ENCODE measurements at regions not wholly inside any gene's neighbourhood (a gene's known extent, or its start where the extent isn't known, plus 50 kb on each side); places are given as distances from the start of the nearest gene placed in this dataset.

- no peak for TF ChIP-seq YY1 (IDR thresholded peaks at IDR 0.05; ENCODE audit: insufficient read depth, insufficient read length)
- TF ChIP-seq ZNF274 (IDR thresholded peaks at IDR 0.05; ENCODE audit: low read depth, low read length) = no peak
- TF ChIP-seq SUZ12 (IDR thresholded peaks at IDR 0.05; ENCODE audit: extremely low read depth, insufficient read depth, insufficient read length) = no peak
Measured at GRCh38 chr3:124576565-124577493, 153.4 kb upstream of the UMPS start.
